Right cardiac atrium (tissue), 5 donors: ENCODE measurements at regions not wholly inside any gene's neighbourhood (a gene's known extent, or its start where the extent isn't known, plus 50 kb on each side); places are given as distances from the start of the nearest gene placed in this dataset.

Experiments used
- ATAC-seq, 2 donors: fragments of 200-7000 bp; cut with Tn5 transposase; one replicate each; pipeline versions ENCODE4 v1.8.0 to v1.9.1; 2020; ENCODE audit warnings: moderate library complexity in 2 of 2, mild to moderate bottlenecking in 1 of 2
- DNase-seq, 3 donors: peaks; one replicate each; pipeline ENCODE4 v3.0.0-alpha.2; 2020
- H3K27ac ChIP-seq: one replicate; pipeline ENCODE4 v1.5.1; 2013; ENCODE audit warnings: mild to moderate bottlenecking, low read length, control low read depth, moderate library complexity
- H3K27me3 ChIP-seq: one replicate; pipeline ENCODE4 v1.6.1; 2013; ENCODE audit not compliant: control insufficient read depth, insufficient read depth
- H3K4me1 ChIP-seq: one replicate; pipeline ENCODE4 v1.6.1; 2013; ENCODE audit warnings: low read length; ENCODE audit not compliant: control insufficient read depth, insufficient read depth
- H3K4me3 ChIP-seq: one replicate; pipeline ENCODE4 v1.5.1; 2013; ENCODE audit warnings: low read length, control low read depth
- H3K9me3 ChIP-seq: one replicate; pipeline ENCODE4 v1.6.1; 2013; ENCODE audit warnings: low read length; ENCODE audit not compliant: control insufficient read depth
- WGBS: extraction: QIAGEN DNeasy Blood & Tissue Kit; methylation state at CpG from one replicate; pipeline ENCODE4 v1.1.7; 2013; 5-methylcytosine and 5-hydroxymethylcytosine counted together
- intact Hi-C, 4 donors: fragments of 100-400 bp; cut with DNase I; formaldehyde crosslinking; loops; one replicate each; pipeline versions ENCODE4 v1.11.0 to v1.14.0; 2022 to 2023
- donor health status: healthy with polysubstance abuse.
- donor health status: DM: no; HTN: yes; CAD: no.
- donor health status: DM: no; HTN: no; CAD: no.
- donor health status: DM: no; HTN: yes; CAD: no; lungs with severe emphysema.
- donor health status: DM: yes; HTN: yes; CAD: no.

- H3K4me1 ChIP-seq: no peaks in the 10 kb centered on the region
- intact Hi-C loops: no loop called here
- no peaks in the 10 kb centered on the region for H3K27me3 ChIP-seq
- WGBS: 88% methylated on average over 1 of the region's 1 CpG
- H3K27ac ChIP-seq: no peak overlapping the region
- H3K9me3 ChIP-seq: no peaks in the 10 kb centered on the region
- DNase-seq: no peak
- no peak overlapping the region for H3K4me3 ChIP-seq
- ATAC-seq: no peak
These were observed 176.2 kb upstream of the CENPE start for GRCh38 chr4:103374306-103374705.

- Histone ChIP-seq H3K4me3 (no peak overlapping the region), H3K27ac (no peak overlapping the region), H3K4me1 (no peaks in the 10 kb centered on the region), H3K9me3 (no peaks in the 10 kb centered on the region), H3K27me3 (no peaks in the 10 kb centered on the region)
- no peak for ATAC-seq
- DNase-seq: no peak
- 75% methylated on average over 6 of the region's 6 CpGs for WGBS
- intact Hi-C loops: no loop called here
These were observed 173.9 kb upstream of the CENPE start for GRCh38 chr4:103372002-103372558.

- Histone ChIP-seq H3K27ac (no peak overlapping the region), H3K4me3 (no peak overlapping the region), H3K27me3 (no peaks in the 10 kb centered on the region), H3K9me3 (no peaks in the 10 kb centered on the region), H3K4me1 (no peaks in the 10 kb centered on the region)
- DNase-seq (no peak), ATAC-seq (no peak)
- WGBS: 61% methylated on average over 5 of the region's 5 CpGs
- intact Hi-C loops: no loop called here
These were observed 172.2 kb upstream of the CENPE start for GRCh38 chr4:103370336-103370735.

GRCh38 chr4:103365285-103365684 lies 167.1 kb upstream of the CENPE start:
- Histone ChIP-seq H3K4me1 (no peaks in the 10 kb centered on the region), H3K27ac (no peak overlapping the region), H3K4me3 (no peak overlapping the region), H3K27me3 (no peaks in the 10 kb centered on the region), H3K9me3 (no peaks in the 10 kb centered on the region)
- no peak for ATAC-seq
- DNase-seq: no peak
- intact Hi-C loops: no loop called here
- WGBS: 77% methylated on average over 2 of the region's 2 CpGs

DNA sequence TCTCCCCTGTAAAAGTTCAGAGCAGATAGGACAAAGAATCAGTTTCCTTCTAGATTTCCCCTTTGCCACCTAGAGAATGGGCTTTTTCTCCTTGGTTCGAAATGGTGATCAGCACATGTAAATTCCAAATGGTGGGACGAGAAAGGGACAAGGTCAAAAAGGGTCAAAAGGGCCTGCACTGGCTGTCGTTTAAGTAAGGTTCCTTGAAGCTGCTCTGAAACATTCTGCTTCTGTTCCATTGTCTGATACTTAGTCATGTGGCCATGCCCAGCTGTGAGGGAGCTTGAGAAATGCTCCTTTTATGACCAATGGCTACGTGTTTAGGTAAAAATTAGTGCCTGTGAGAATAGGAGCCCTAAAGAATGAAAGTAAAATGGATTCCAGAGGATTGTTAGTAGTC lies 165.9 kb upstream of the CENPE start:
- ATAC-seq (no peak), DNase-seq (no peak)
- intact Hi-C loops: no loop called here
- Histone ChIP-seq H3K9me3 (no peaks in the 10 kb centered on the region), H3K4me3 (no peak overlapping the region), H3K27ac (no peak overlapping the region), H3K27me3 (no peaks in the 10 kb centered on the region), H3K4me1 (no peaks in the 10 kb centered on the region)
- WGBS: 58% methylated on average over 4 of the region's 4 CpGs

- no peak for ATAC-seq
- intact Hi-C loops: no loop called here
- Histone ChIP-seq H3K27me3 (no peaks in the 10 kb centered on the region), H3K4me1 (no peaks in the 10 kb centered on the region), H3K9me3 (no peaks in the 10 kb centered on the region), H3K4me3 (no peak overlapping the region), H3K27ac (no peak overlapping the region)
- DNase-seq: no peak
These were observed 163.8 kb upstream of the CENPE start for GRCh38 chr4:103361926-103362325.

DNA sequence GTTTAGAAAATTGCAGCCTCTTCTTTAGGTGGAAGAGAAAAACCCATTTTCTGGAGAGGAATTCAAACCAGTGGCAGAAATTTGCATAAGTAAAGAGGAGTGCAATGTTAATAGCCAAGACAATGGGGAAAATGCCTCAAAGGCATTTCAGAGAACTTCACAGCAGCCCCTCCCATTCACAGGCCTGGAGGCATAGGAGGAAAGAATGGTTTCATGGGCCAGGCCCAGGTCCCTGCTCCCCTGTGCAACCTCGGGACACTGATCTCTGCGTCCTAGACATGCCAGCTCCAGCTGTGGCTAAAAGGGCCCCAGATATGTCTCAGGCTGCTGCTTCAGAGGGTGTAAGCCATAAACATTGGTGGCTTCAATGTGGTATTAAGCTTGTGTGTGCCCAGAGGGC lies 161.8 kb upstream of the CENPE start:
- H3K27me3 ChIP-seq: no peaks in the 10 kb centered on the region
- H3K4me1 ChIP-seq: no peaks in the 10 kb centered on the region
- H3K27ac ChIP-seq: no peak overlapping the region
- intact Hi-C loops: no loop called here
- H3K4me3 ChIP-seq: no peak overlapping the region
- 82% methylated on average over 2 of the region's 2 CpGs for WGBS
- ATAC-seq (no peak), DNase-seq (no peak)
- H3K9me3 ChIP-seq: no peaks in the 10 kb centered on the region

DNA sequence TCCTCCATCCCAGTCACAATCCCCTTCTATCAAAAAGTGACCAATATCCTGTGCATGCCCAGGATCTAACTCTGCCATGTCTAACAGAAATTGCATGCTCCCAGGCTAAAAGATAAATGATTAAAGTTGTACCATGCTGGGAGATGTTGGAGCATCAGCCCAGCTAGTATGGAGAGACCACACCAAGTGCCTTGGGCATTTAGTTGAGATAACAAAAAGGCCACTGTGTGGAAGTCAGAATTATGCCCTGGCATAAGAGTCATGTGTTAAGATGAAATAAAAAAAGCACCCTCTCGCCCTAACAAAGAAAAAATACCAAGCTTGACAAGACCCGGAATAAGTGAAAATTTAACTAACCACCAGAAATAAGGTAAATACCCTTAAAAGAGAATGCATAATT lies 155.9 kb upstream of the CENPE start:
- WGBS: 84% methylated on average over 2 of the region's 2 CpGs
- H3K27me3 ChIP-seq: no peaks in the 10 kb centered on the region
- H3K4me3 ChIP-seq: no peak overlapping the region
- H3K4me1 ChIP-seq: no peaks in the 10 kb centered on the region
- no peak for DNase-seq
- H3K9me3 ChIP-seq: no peaks in the 10 kb centered on the region
- no peak for ATAC-seq
- intact Hi-C loops: no loop called here
- H3K27ac ChIP-seq: no peak overlapping the region

GRCh38 chr4:103329642-103330041 lies 131.5 kb upstream of the CENPE start:
- intact Hi-C loops: no loop called here
- H3K9me3 ChIP-seq: no peaks in the 10 kb centered on the region
- no peak overlapping the region for H3K4me3 ChIP-seq
- no peaks in the 10 kb centered on the region for H3K27me3 ChIP-seq
- H3K27ac ChIP-seq: no peak overlapping the region
- no peak for ATAC-seq
- no peaks in the 10 kb centered on the region for H3K4me1 ChIP-seq
- DNase-seq: no peak

- no peak for ATAC-seq
- DNase-seq: no peak
- no peaks in the 10 kb centered on the region for H3K27me3 ChIP-seq
- H3K4me1 ChIP-seq: no peaks in the 10 kb centered on the region
- no peaks in the 10 kb centered on the region for H3K9me3 ChIP-seq
- no peak overlapping the region for H3K27ac ChIP-seq
- WGBS: 14% methylated on average over 1 of the region's 1 CpG
- intact Hi-C loops: no loop called here
- no peak overlapping the region for H3K4me3 ChIP-seq
These were observed 126.7 kb upstream of the CENPE start for GRCh38 chr4:103324811-103325210.

- no peaks in the 10 kb centered on the region for H3K27me3 ChIP-seq
- no peaks in the 10 kb centered on the region for H3K9me3 ChIP-seq
- H3K4me3 ChIP-seq: no peak overlapping the region
- intact Hi-C loops: no loop called here
- no peak for ATAC-seq
- WGBS: 76% methylated on average over 3 of the region's 3 CpGs
- no peaks in the 10 kb centered on the region for H3K4me1 ChIP-seq
- no peak for DNase-seq
- H3K27ac ChIP-seq: no peak overlapping the region
These were observed 120.2 kb upstream of the CENPE start for GRCh38 chr4:103318327-103318726.

DNA sequence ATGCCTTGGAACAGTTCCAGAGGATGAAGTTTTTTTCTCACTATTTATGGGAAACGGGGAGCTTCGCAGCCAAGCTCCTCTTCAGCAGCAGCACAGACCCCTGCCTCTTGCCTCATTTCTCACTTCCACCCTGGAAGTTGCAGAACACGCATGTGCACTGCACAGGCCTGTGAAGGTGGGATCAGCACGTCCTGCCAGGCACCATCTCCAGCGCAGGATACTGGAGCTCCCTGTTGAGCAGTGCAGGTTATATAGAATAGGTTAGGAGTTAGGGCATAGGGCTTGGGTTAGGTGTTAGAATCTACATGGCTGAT lies 110.1 kb upstream of the CENPE start:
- Histone ChIP-seq H3K27ac (no peak overlapping the region), H3K4me1 (peaks cover 1% of the 10 kb centered on the region), H3K9me3 (no peaks in the 10 kb centered on the region), H3K27me3 (no peaks in the 10 kb centered on the region), H3K4me3 (no peak overlapping the region)
- intact Hi-C loops: no loop called here
- peak in 1 of 2 donors; percentile 19 for ATAC-seq
- 60% methylated on average over 5 of the region's 5 CpGs for WGBS
- no peak for DNase-seq
